Endodermal cell (in vitro differentiated cells): ENCODE measurements at regions not wholly inside any gene's neighbourhood (a gene's known extent, or its start where the extent isn't known, plus 50 kb on each side); places are given as distances from the start of the nearest gene placed in this dataset.

Source experiments
- DNase-seq: peaks from one replicate; pipeline ENCODE4 v3.0.0-alpha.2; 2017
- H3K27ac ChIP-seq: 2 replicates; pipeline ENCODE4 v1.5.1; 2013; ENCODE audit warnings: mild to moderate bottlenecking, low read depth, low read length, moderate library complexity
- H3K27me3 ChIP-seq: 2 replicates; pipeline ENCODE4 v1.6.1; 2013; ENCODE audit warnings: mild to moderate bottlenecking, low read length, moderate library complexity; ENCODE audit not compliant: insufficient read depth, control insufficient read depth, poor library complexity, severe bottlenecking
- H3K36me3 ChIP-seq: 2 replicates; pipeline ENCODE4 v1.7.0; 2013; ENCODE audit warnings: mild to moderate bottlenecking, low read length, moderate library complexity; ENCODE audit not compliant: control insufficient read depth, insufficient read depth
- H3K4me1 ChIP-seq: one replicate; pipeline ENCODE4 v1.7.0; 2013; ENCODE audit warnings: low read length; ENCODE audit not compliant: control insufficient read depth, insufficient read depth
- H3K4me3 ChIP-seq: 2 replicates; pipeline ENCODE4 v1.5.1; 2013; ENCODE audit warnings: mild to moderate bottlenecking, low read length, moderate library complexity
- H3K9ac ChIP-seq: 2 replicates; pipeline ENCODE4 v1.6.1; 2013; ENCODE audit warnings: mild to moderate bottlenecking, low read length, moderate library complexity; ENCODE audit not compliant: poor library complexity, severe bottlenecking; ENCODE audit errors: extremely low read depth
- H3K9me3 ChIP-seq: 2 replicates; pipeline ENCODE4 v1.6.1; 2013; ENCODE audit warnings: mild to moderate bottlenecking, low read length, moderate library complexity; ENCODE audit not compliant: control insufficient read depth
- H3K27ac Mint-ChIP-seq: 2 replicates; pipeline ENCODE4 v1.8.0; 2020; ENCODE audit warnings: mixed read lengths
- H3K27me3 Mint-ChIP-seq: 2 replicates; pipeline ENCODE4 v1.8.0; 2021; ENCODE audit warnings: mild to moderate bottlenecking, mixed read lengths; ENCODE audit not compliant: insufficient read depth
- H3K36me3 Mint-ChIP-seq: 2 replicates; pipeline ENCODE4 v1.8.0; 2020; ENCODE audit warnings: low read depth, mixed read lengths
- H3K4me1 Mint-ChIP-seq: 2 replicates; pipeline ENCODE4 v1.8.0; 2020; ENCODE audit warnings: mixed read lengths
- H3K4me3 Mint-ChIP-seq: 2 replicates; pipeline ENCODE4 v1.8.0; 2020; ENCODE audit warnings: mild to moderate bottlenecking, moderate library complexity, mixed read lengths
- H3K9me3 Mint-ChIP-seq: 2 replicates; pipeline ENCODE4 v1.8.0; 2020; ENCODE audit warnings: mild to moderate bottlenecking, mixed read lengths
- CTCF ChIP-seq: fragments of 200-600 bp; sonication (generic); conservative IDR thresholded peaks from 2 replicates; pipeline ENCODE4 v1.5.0; 2021; ENCODE audit warnings: antibody characterized with exemption, mild to moderate bottlenecking
- WGBS, 2 experiments: methylation state at CpG; one replicate each; pipeline versions ENCODE4 v1.1.5 to v1.1.7; 2013; ENCODE audit warnings: missing lambda C conversion rate in 2 of 2, mixed read lengths in 1 of 2; ENCODE audit not compliant: insufficient coverage in 1 of 2, insufficient read length in 1 of 2; 5-methylcytosine and 5-hydroxymethylcytosine counted together

GRCh38 chr1:96492236-96492635 lies 229.3 kb upstream of the PTBP2 start:
- Histone ChIP-seq H3K9me3 (no peaks in the 10 kb centered on the region), H3K27me3 (no peaks in the 10 kb centered on the region), H3K4me1 (no peaks in the 10 kb centered on the region), H3K36me3 (no peaks in the 10 kb centered on the region), H3K27ac (no peak overlapping the region), H3K4me3 (no peak overlapping the region), H3K9ac (no peak overlapping the region)
- Mint-ChIP-seq H3K27ac (no peak overlapping the region), H3K4me3 (no peak overlapping the region), H3K4me1 (peaks cover 10% of the 10 kb centered on the region), H3K27me3 (peaks cover 2% of the 10 kb centered on the region), H3K9me3 (no peaks in the 10 kb centered on the region), H3K36me3 (no peaks in the 10 kb centered on the region)
- no peak for TF ChIP-seq CTCF
- no peak for DNase-seq
- 40 to 75% methylated on average over 1 to 4 of the region's 4 CpGs for WGBS, 2 experiments

- no peak for DNase-seq
- Histone ChIP-seq H3K9ac (no peak overlapping the region), H3K4me3 (no peak overlapping the region), H3K27ac (no peak overlapping the region), H3K9me3 (no peaks in the 10 kb centered on the region), H3K4me1 (no peaks in the 10 kb centered on the region), H3K27me3 (no peaks in the 10 kb centered on the region), H3K36me3 (no peaks in the 10 kb centered on the region)
- no peak overlapping the region for H3K4me3 Mint-ChIP-seq
- no peak overlapping the region for H3K27ac Mint-ChIP-seq
- no peaks in the 10 kb centered on the region for H3K27me3 Mint-ChIP-seq
- H3K36me3 Mint-ChIP-seq: no peaks in the 10 kb centered on the region
- 95 to 100% methylated on average over 4 to 5 of the region's 5 CpGs for WGBS, 2 experiments
- H3K4me1 Mint-ChIP-seq: no peaks in the 10 kb centered on the region
- H3K9me3 Mint-ChIP-seq: no peaks in the 10 kb centered on the region
- TF ChIP-seq CTCF: no peak
Observed at GRCh38 chr1:96498744-96499340, 222.7 kb upstream of the PTBP2 start.

- Mint-ChIP-seq H3K9me3 (no peaks in the 10 kb centered on the region), H3K27me3 (peaks cover 11% of the 10 kb centered on the region), H3K4me3 (no peak overlapping the region), H3K36me3 (no peaks in the 10 kb centered on the region), H3K4me1 (peaks cover 25% of the 10 kb centered on the region), H3K27ac (no peak overlapping the region)
- 79 to 86% methylated on average over 4 of the region's 4 CpGs for WGBS, 2 experiments
- no peak for TF ChIP-seq CTCF
- Histone ChIP-seq H3K36me3 (no peaks in the 10 kb centered on the region), H3K9me3 (no peaks in the 10 kb centered on the region), H3K27ac (no peak overlapping the region), H3K4me3 (no peak overlapping the region), H3K9ac (no peak overlapping the region), H3K4me1 (peaks cover 4% of the 10 kb centered on the region), H3K27me3 (no peaks in the 10 kb centered on the region)
- DNase-seq: no peak
Observed at GRCh38 chr1:96508233-96508632, 213.4 kb upstream of the PTBP2 start.
